Suprapubic skin (tissue), 3 donors: ENCODE measurements at regions not wholly inside any gene's neighbourhood (a gene's known extent, or its start where the extent isn't known, plus 50 kb on each side); places are given as distances from the start of the nearest gene placed in this dataset.

Source experiments
- CTCF ChIP-seq, 2 donors: fragments of 200-600 bp in 1 of 2; fragments of 450-650 bp in 1 of 2; sonication (generic) in 1 of 2; IDR thresholded peaks; one replicate each; pipeline ENCODE4 v1.5.1; 2016 to 2019; ENCODE audit warnings: antibody characterized with exemption in 2 of 2, mild to moderate bottlenecking in 1 of 2, moderate library complexity in 1 of 2
- EP300 ChIP-seq: sonication (generic); formaldehyde crosslinking; IDR thresholded peaks from one replicate; pipeline ENCODE4 v1.6.1; 2017; ENCODE audit warnings: antibody characterized with exemption
- POLR2A ChIP-seq, 2 donors: fragments of 450-650 bp; IDR thresholded peaks; one replicate each; pipeline ENCODE4 v1.6.1; 2017; ENCODE audit warnings: antibody characterized with exemption in 2 of 2, mild to moderate bottlenecking in 2 of 2, moderate library complexity in 2 of 2

- TF ChIP-seq EP300, result no peak
- no peak for TF ChIP-seq CTCF (IDR thresholded peaks at IDR 0.05)
- no peak for TF ChIP-seq POLR2A (IDR thresholded peaks at IDR 0.05)
These were observed 101.5 kb upstream of the MGAT5 start for GRCh38 chr2:134152045-134153010.
